ENCODE measurements at regions not wholly inside any gene's neighbourhood (a gene's known extent, or its start where the extent isn't known, plus 50 kb on each side); places are given as distances from the start of the nearest gene placed in this dataset.

DNA sequence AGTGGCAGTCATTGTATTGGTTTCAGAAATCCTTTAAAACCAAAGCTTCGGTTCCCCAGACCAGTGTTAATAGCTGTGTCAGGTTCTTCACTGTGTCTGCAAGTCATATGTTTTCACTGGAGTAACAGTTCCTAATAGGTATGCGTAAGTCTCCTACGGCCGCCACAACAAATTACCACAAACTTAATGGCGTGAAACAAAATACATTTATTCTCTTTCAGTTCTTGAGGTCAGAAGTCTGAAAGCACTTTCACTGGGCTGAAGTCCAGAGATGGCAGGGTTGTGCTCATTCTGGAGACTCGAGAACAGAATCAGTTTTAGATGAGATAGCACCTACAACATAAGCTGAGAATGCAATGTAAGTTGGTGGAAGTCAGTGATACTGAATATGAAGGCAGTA is 556.2 kb downstream of the TLE4 start:
- no peaks in the 10 kb centered on the region for H3K9me3 ChIP-seq (replicated peaks; ENCODE audit: low read length)
- H3K36me3 ChIP-seq (ENCODE audit: insufficient read depth, low read length) = no peaks in the 10 kb centered on the region
- no peak overlapping the region for H3K4me3 ChIP-seq (ENCODE audit: low read length)
- H3K4me1 ChIP-seq (ENCODE audit: control insufficient read depth, insufficient read depth, low read length) = no peaks in the 10 kb centered on the region
- no peak overlapping the region for H3K4me2 ChIP-seq (ENCODE audit: low read length)
- no peak overlapping the region for H3K9ac ChIP-seq (ENCODE audit: low read depth, low read length)
- H3K27me3 ChIP-seq (ENCODE audit: control insufficient read depth, insufficient read depth, low read length) = no peaks in the 10 kb centered on the region

DNA sequence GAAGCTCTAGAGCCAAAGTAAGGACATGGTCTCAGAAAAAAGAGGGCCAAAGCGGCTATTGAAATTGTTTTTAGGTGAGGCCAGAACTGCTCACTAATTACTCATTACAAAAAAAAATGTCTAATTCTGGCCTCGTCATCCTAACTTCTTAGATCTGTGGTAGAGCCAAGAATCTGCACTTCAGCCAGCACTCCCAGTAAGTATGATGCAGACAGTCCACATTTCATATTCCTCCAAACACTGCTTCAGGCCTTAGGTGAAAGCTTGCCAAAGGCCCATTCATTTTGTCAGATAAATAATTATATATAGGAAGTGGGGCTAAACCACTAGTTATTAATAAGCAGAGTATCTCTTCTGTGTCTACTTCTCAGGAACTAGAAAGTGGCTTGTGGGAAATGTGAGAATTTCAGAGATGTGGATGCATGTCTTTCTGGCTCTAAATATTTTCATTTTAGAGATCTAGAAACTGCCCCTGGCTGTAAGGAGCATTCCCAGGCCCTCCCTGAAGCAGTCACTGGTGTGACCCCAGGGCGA is 554.0 kb downstream of the TLE4 start:
- H3K27me3 ChIP-seq (ENCODE audit: control insufficient read depth, insufficient read depth, low read length) = no peaks in the 10 kb centered on the region
- no peaks in the 10 kb centered on the region for H3K4me1 ChIP-seq (ENCODE audit: control insufficient read depth, insufficient read depth, low read length)
- no peak overlapping the region for H3K9ac ChIP-seq (ENCODE audit: low read depth, low read length)
- H3K9me3 ChIP-seq (replicated peaks; ENCODE audit: low read length) = no peaks in the 10 kb centered on the region
- H3K4me3 ChIP-seq (ENCODE audit: low read length) = no peak overlapping the region
- H3K36me3 ChIP-seq (ENCODE audit: insufficient read depth, low read length) = no peaks in the 10 kb centered on the region
- no peak overlapping the region for H3K4me2 ChIP-seq (ENCODE audit: low read length)

DNA sequence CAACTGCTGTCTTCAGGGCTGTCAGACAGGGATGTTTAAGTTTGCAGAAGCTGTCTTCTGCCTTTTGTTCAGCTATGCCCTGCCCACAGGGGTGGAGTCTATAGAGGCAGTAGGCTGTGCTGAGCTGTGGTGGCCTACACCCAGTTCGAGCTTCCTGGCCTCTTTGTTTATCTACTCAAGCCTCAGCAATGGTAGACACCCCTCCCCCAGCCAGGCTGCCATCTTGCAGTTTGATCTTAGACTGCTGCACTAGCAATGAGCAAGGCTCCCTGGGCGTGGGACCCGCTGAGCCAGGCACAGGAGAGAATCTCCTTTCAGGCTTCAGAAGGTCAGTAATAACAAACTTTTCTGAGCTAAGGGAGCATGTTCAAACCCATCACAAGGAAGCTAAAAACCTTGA is 545.3 kb downstream of the TLE4 start:
- no peak overlapping the region for H3K4me3 ChIP-seq (ENCODE audit: low read length)
- no peaks in the 10 kb centered on the region for H3K4me1 ChIP-seq (ENCODE audit: control insufficient read depth, insufficient read depth, low read length)
- no peaks in the 10 kb centered on the region for H3K27me3 ChIP-seq (ENCODE audit: control insufficient read depth, insufficient read depth, low read length)
- H3K4me2 ChIP-seq (ENCODE audit: low read length) = no peak overlapping the region
- no peak overlapping the region for H3K9ac ChIP-seq (ENCODE audit: low read depth, low read length)
- H3K9me3 ChIP-seq (replicated peaks; ENCODE audit: low read length) = no peaks in the 10 kb centered on the region
- no peaks in the 10 kb centered on the region for H3K36me3 ChIP-seq (ENCODE audit: insufficient read depth, low read length)

DNA sequence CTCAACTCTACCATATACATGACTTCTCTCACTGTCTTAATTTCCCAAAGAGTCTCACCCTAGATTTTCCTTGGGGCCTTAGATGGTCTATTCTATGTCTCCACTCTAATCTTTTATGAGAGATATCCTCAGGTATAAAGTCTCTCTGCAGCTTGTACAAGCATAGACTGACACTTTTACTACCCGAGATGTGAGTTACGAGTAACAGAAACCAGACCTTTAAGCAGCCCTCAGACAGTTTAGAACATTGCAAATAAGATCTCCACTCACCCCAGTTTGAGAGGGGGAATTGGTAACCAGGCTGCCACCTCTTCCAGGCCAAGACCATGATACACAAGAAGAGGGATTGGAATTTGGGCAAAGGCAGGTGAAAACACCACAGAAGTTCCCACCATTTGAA is 542.5 kb downstream of the TLE4 start:
- Histone ChIP-seq H3K4me1 (ENCODE audit: control insufficient read depth, insufficient read depth, low read length) (no peaks in the 10 kb centered on the region), H3K27me3 (ENCODE audit: control insufficient read depth, insufficient read depth, low read length) (no peaks in the 10 kb centered on the region), H3K4me3 (ENCODE audit: low read length) (no peak overlapping the region), H3K9ac (ENCODE audit: low read depth, low read length) (no peak overlapping the region), H3K36me3 (ENCODE audit: insufficient read depth, low read length) (no peaks in the 10 kb centered on the region), H3K4me2 (ENCODE audit: low read length) (no peak overlapping the region), H3K9me3 (replicated peaks; ENCODE audit: low read length) (no peaks in the 10 kb centered on the region)

DNA sequence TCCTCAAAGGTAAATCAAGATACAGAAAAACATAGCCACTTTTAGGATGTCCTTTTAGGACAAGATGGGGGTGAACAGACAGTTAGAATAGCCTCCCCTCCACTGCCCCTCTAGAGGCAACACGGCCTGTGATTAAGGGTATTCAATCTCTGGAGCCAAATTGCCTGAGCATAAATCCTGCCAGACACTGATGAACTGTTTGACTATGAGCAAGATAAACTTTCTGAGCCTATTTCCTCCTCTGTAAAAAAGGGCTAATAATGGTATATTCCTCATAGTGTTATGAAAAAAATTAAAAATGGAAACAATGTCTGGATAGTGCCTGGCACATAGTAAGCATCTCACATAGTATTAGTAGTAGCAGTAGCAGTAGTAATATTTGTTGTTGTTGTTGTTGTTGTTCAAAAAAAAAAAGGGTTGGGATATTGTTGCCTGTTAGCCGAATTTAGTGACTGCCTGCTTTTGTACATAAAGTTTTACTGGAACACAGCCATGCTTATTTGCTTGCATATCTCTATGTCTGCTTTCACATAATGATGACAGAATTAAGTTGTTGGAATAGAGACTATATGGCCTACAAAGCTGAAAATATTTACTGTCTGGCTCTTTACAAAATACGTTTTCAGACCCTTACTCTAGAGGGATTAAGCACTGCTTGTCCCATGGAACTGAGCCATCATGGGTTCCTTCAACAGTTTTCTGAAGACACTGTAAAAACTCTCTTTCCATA is 536.3 kb downstream of the TLE4 start:
- Histone ChIP-seq H3K9me3 (replicated peaks; ENCODE audit: low read length) (no peaks in the 10 kb centered on the region), H3K9ac (ENCODE audit: low read depth, low read length) (no peak overlapping the region), H3K4me3 (ENCODE audit: low read length) (no peak overlapping the region), H3K27me3 (ENCODE audit: control insufficient read depth, insufficient read depth, low read length) (no peaks in the 10 kb centered on the region), H3K4me2 (ENCODE audit: low read length) (no peak overlapping the region), H3K4me1 (ENCODE audit: control insufficient read depth, insufficient read depth, low read length) (no peaks in the 10 kb centered on the region), H3K36me3 (ENCODE audit: insufficient read depth, low read length) (no peaks in the 10 kb centered on the region)

DNA sequence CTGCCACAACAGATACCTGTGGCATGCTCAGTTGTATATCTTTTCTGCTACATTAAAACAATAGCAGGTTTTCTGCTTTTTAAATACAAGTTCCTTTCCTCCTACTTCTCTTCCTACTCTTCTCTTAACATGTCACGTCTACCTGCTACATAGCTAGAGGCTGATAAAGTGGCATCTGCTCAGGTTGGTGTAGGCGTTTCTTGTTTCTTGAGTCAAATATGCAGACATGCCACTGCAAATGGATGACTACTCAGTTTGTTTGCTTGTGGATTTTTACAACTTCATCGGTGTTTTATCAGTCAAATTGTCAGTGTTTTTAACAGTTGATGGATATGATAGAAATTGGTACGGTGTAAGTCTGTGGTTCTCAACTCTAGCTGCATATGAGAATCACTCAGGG is 525.7 kb downstream of the TLE4 start:
- H3K36me3 ChIP-seq (ENCODE audit: insufficient read depth, low read length) = no peaks in the 10 kb centered on the region
- H3K4me3 ChIP-seq (ENCODE audit: low read length) = no peak overlapping the region
- no peak overlapping the region for H3K4me2 ChIP-seq (ENCODE audit: low read length)
- H3K27me3 ChIP-seq (ENCODE audit: control insufficient read depth, insufficient read depth, low read length) = no peaks in the 10 kb centered on the region
- H3K4me1 ChIP-seq (ENCODE audit: control insufficient read depth, insufficient read depth, low read length) = no peaks in the 10 kb centered on the region
- no peak overlapping the region for H3K9ac ChIP-seq (ENCODE audit: low read depth, low read length)
- H3K9me3 ChIP-seq (replicated peaks; ENCODE audit: low read length) = no peaks in the 10 kb centered on the region

DNA sequence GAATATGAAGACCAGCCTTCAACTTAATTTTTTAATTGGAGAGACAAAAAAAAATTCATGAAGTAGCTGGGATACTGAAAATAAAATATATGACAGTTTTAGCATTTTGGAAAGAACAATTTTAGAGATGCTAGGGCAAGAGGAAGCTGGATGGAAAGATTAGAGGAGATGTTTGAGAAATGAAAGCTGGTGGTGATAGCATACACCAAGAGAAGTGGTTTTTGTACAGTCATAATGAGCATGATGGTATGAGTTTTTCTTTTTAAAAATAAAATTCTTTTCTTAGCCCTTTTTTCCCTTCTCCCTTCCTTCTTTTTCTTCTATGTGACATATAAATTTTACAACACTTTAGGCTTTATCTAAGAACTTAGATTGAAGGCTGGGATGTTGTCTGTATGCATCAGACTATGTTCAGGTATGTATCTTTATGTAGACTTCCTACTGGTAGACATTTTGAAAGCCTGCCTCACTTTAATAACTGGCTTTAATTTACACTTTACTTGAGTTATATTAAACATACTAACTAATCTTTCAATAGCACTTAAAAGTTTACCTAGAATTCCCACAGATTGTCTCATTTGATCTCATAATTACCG is 522.5 kb downstream of the TLE4 start:
- Histone ChIP-seq H3K9ac (ENCODE audit: low read depth, low read length) (no peak overlapping the region), H3K4me1 (ENCODE audit: control insufficient read depth, insufficient read depth, low read length) (no peaks in the 10 kb centered on the region), H3K36me3 (ENCODE audit: insufficient read depth, low read length) (no peaks in the 10 kb centered on the region), H3K4me3 (ENCODE audit: low read length) (no peak overlapping the region), H3K9me3 (replicated peaks; ENCODE audit: low read length) (no peaks in the 10 kb centered on the region), H3K4me2 (ENCODE audit: low read length) (no peak overlapping the region), H3K27me3 (ENCODE audit: control insufficient read depth, insufficient read depth, low read length) (no peaks in the 10 kb centered on the region)

DNA sequence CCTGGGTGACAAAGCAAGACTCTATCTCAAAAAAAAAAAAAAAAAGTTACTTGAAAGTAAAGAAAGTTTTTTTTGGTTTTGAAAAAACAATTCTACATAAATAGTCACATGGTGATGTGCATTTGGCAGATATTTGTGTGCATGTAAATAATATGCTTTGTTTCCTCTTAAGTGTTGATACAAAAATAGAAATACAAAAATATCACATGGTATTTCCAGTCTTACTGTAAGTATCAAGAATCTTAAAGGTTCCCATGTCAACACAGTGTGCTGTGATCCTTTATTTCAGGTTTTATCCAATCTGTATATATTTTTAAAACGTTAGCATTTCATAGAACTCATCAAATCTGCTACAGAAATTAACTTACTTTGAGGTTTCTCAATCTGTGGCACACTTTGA is 521.9 kb downstream of the TLE4 start:
- H3K36me3 ChIP-seq (ENCODE audit: insufficient read depth, low read length) = no peaks in the 10 kb centered on the region
- H3K4me1 ChIP-seq (ENCODE audit: control insufficient read depth, insufficient read depth, low read length) = no peaks in the 10 kb centered on the region
- H3K4me2 ChIP-seq (ENCODE audit: low read length) = no peak overlapping the region
- no peak overlapping the region for H3K9ac ChIP-seq (ENCODE audit: low read depth, low read length)
- H3K27me3 ChIP-seq (ENCODE audit: control insufficient read depth, insufficient read depth, low read length) = no peaks in the 10 kb centered on the region
- no peaks in the 10 kb centered on the region for H3K9me3 ChIP-seq (replicated peaks; ENCODE audit: low read length)
- H3K4me3 ChIP-seq (ENCODE audit: low read length) = no peak overlapping the region

DNA sequence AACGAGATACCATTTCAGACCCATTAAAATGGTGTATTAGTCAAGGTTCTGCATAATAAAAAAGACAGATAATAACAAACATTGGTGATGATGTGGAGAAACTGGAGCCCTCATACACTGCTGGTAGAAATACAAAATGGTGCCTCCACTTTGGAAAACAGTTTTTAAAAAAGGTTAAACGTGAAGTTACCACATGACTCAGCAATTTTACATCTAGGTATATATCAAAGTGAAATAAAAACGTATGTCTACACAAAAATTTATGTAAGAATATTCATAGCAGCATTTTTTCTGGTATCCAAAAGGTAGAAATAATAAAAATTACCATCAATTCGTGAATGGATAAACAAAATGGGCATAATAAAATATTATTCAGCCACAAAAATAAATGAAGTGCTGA is 519.8 kb downstream of the TLE4 start:
- Histone ChIP-seq H3K4me3 (ENCODE audit: low read length) (no peak overlapping the region), H3K27me3 (ENCODE audit: control insufficient read depth, insufficient read depth, low read length) (no peaks in the 10 kb centered on the region), H3K9ac (ENCODE audit: low read depth, low read length) (no peak overlapping the region), H3K9me3 (replicated peaks; ENCODE audit: low read length) (no peaks in the 10 kb centered on the region), H3K36me3 (ENCODE audit: insufficient read depth, low read length) (no peaks in the 10 kb centered on the region), H3K4me2 (ENCODE audit: low read length) (no peak overlapping the region), H3K4me1 (ENCODE audit: control insufficient read depth, insufficient read depth, low read length) (no peaks in the 10 kb centered on the region)

DNA sequence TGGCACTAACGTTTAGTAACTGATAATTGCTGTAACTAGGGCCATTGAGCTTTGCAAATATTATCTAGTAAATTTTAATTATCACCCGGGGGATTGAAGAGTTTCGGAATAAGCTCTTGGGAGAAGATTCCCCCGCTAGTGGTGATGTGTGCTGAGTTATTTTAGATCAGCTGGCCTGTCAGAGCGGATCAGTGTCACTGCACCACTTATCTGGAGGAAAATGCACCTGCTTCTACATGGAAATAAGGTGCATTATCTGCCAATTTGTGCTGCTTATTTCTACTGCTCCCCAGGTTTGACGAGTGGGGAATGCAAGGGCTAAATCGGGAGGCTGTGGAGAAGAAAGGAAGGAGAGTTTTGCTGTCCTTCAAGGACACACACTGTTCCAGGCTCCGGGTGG is 518.6 kb downstream of the TLE4 start:
- H3K36me3 ChIP-seq (ENCODE audit: insufficient read depth, low read length) = no peaks in the 10 kb centered on the region
- no peaks in the 10 kb centered on the region for H3K27me3 ChIP-seq (ENCODE audit: control insufficient read depth, insufficient read depth, low read length)
- H3K9ac ChIP-seq (ENCODE audit: low read depth, low read length) = no peak overlapping the region
- H3K4me1 ChIP-seq (ENCODE audit: control insufficient read depth, insufficient read depth, low read length) = no peaks in the 10 kb centered on the region
- H3K4me3 ChIP-seq (ENCODE audit: low read length) = no peak overlapping the region
- no peak overlapping the region for H3K4me2 ChIP-seq (ENCODE audit: low read length)
- no peaks in the 10 kb centered on the region for H3K9me3 ChIP-seq (replicated peaks; ENCODE audit: low read length)

DNA sequence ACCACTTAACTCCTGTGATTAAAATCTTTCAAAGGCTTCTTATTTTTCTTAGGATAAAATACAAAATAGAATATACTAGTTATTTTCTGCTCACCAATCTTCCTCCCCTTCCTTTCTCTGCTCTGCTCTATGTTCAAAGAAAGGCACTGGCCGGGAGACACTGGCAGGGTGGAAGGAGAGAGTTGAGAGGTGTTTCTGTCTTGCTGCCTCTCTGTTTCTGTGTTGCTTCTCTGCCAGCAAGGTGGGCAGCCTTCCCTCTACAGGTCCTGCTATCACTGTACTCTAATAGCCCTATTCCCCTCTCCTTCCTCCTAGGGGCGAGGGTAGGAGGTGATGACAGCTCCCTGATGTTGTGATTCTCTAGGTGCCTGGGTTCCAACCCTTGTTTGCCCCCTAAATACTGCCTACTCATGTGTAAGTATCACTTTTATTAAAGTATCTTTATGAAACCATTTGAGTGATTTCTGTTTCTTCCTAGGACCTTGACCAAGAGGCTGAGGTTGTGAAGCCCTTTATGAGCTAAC is 515.1 kb downstream of the TLE4 start:
- Histone ChIP-seq H3K4me2 (ENCODE audit: low read length) (no peak overlapping the region), H3K9me3 (replicated peaks; ENCODE audit: low read length) (no peaks in the 10 kb centered on the region), H3K4me3 (ENCODE audit: low read length) (no peak overlapping the region), H3K36me3 (ENCODE audit: insufficient read depth, low read length) (no peaks in the 10 kb centered on the region), H3K9ac (ENCODE audit: low read depth, low read length) (no peak overlapping the region), H3K27me3 (ENCODE audit: control insufficient read depth, insufficient read depth, low read length) (no peaks in the 10 kb centered on the region), H3K4me1 (ENCODE audit: control insufficient read depth, insufficient read depth, low read length) (no peaks in the 10 kb centered on the region)

DNA sequence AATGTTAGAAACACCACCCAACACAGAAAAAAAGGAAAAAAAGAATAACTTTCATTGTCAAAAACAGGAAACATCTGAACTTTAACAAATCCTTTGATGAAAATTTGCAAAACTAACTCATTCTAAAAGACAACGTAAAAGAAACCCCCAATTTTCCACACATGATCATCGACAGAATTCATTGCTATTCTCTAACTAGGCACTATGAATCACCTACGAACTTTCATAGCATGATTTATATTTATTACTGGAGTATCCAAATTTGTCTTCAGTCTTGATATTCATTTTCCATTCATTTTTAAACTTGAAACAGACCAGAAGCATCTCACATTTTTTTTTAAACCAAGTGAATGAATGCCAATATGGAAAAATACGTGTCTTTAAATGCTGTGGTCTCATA is 514.6 kb downstream of the TLE4 start:
- Histone ChIP-seq H3K4me2 (ENCODE audit: low read length) (no peak overlapping the region), H3K36me3 (ENCODE audit: insufficient read depth, low read length) (no peaks in the 10 kb centered on the region), H3K27me3 (ENCODE audit: control insufficient read depth, insufficient read depth, low read length) (no peaks in the 10 kb centered on the region), H3K9ac (ENCODE audit: low read depth, low read length) (no peak overlapping the region), H3K4me3 (ENCODE audit: low read length) (no peak overlapping the region), H3K4me1 (ENCODE audit: control insufficient read depth, insufficient read depth, low read length) (no peaks in the 10 kb centered on the region), H3K9me3 (replicated peaks; ENCODE audit: low read length) (no peaks in the 10 kb centered on the region)
